WTC11 (cell line): ENCODE measurements at regions not wholly inside any gene's neighbourhood (a gene's known extent, or its start where the extent isn't known, plus 50 kb on each side); places are given as distances from the start of the nearest gene placed in this dataset.

Experiments used
- ATAC-seq: fragments of 200-7000 bp; cut with Tn5 transposase; 2 replicates; pipeline ENCODE4 v1.10.0; 2021; ENCODE audit warnings: mild to moderate bottlenecking, moderate library complexity
- CTCF ChIA-PET: fragments of 300-600 bp; sonication (Branson Sonifier 250); formaldehyde crosslinking; loops from one replicate; lab custom pipeline; 2021; ENCODE audit warnings: antibody characterized with exemption; lab: Charles Lee
- POLR2A ChIA-PET: fragments of 350-600 bp; sonication (Branson Sonifier 250); formaldehyde crosslinking; loops from one replicate; lab custom pipeline; 2021; ENCODE audit warnings: antibody characterized with exemption; lab: Charles Lee
- DNase-seq: peaks from one replicate; pipeline ENCODE4 v3.0.0; 2021; ENCODE audit warnings: low spot score
- H3K27ac Mint-ChIP-seq: 2 replicates; pipeline ENCODE4 v1.8.0; 2021; ENCODE audit warnings: mixed read lengths
- H3K27me3 Mint-ChIP-seq: 2 replicates; pipeline ENCODE4 v1.8.0; 2021; ENCODE audit warnings: low read depth, mild to moderate bottlenecking, moderate library complexity, mixed read lengths
- H3K36me3 Mint-ChIP-seq: 2 replicates; pipeline ENCODE4 v1.8.0; 2021; ENCODE audit warnings: mixed read lengths
- H3K4me1 Mint-ChIP-seq: 2 replicates; pipeline ENCODE4 v1.8.0; 2022; ENCODE audit warnings: mixed read lengths
- H3K4me3 Mint-ChIP-seq: 2 replicates; pipeline ENCODE4 v1.8.0; 2021; ENCODE audit warnings: mild to moderate bottlenecking, moderate library complexity, mixed read lengths
- H3K9me3 Mint-ChIP-seq: 2 replicates; pipeline ENCODE4 v1.8.0; 2021; ENCODE audit warnings: mixed read lengths
- CREM ChIP-seq: sonication (generic); formaldehyde crosslinking; IDR thresholded peaks from 2 replicates; pipeline ENCODE4 v1.8.1; 2022; ENCODE audit warnings: mild to moderate bottlenecking, missing genetic modification reagents, moderate library complexity
- EMX1 ChIP-seq: fragments of 250-450 bp; sonication (Bioruptor Pico); IDR thresholded peaks from 2 replicates; pipeline ENCODE4 v1.8.0; 2021; ENCODE audit warnings: mild to moderate bottlenecking
- FOXP1 ChIP-seq: sonication (generic); formaldehyde crosslinking; IDR thresholded peaks from 2 replicates; pipeline ENCODE4 v1.8.0; 2022; ENCODE audit warnings: missing genetic modification reagents, mild to moderate bottlenecking, moderate library complexity, borderline replicate concordance
- GRHL2 ChIP-seq: fragments of 250-450 bp; sonication (Bioruptor Pico); IDR thresholded peaks from 2 replicates; pipeline ENCODE4 v1.8.0; 2022; ENCODE audit warnings: mild to moderate bottlenecking, moderate library complexity; ENCODE audit not compliant: insufficient replicate concordance, severe bottlenecking
- IRF2 ChIP-seq: sonication (generic); formaldehyde crosslinking; IDR thresholded peaks from 2 replicates; pipeline ENCODE4 v1.8.0; 2022; ENCODE audit warnings: low read depth, missing genetic modification reagents, borderline replicate concordance
- MYBL2 ChIP-seq: sonication (generic); formaldehyde crosslinking; IDR thresholded peaks from 2 replicates; pipeline ENCODE4 v1.8.1; 2023; ENCODE audit warnings: mild to moderate bottlenecking, moderate library complexity, missing genetic modification reagents
- NFATC4 ChIP-seq: fragments of 250-450 bp; sonication (Bioruptor Pico); IDR thresholded peaks from 2 replicates; pipeline ENCODE4 v1.9.0; 2021; ENCODE audit warnings: mild to moderate bottlenecking
- NR3C1 ChIP-seq: sonication (generic); formaldehyde crosslinking; conservative IDR thresholded peaks from 2 replicates; pipeline ENCODE4 v1.8.1; 2023; ENCODE audit warnings: low read depth, mild to moderate bottlenecking, missing genetic modification reagents
- RELA ChIP-seq: sonication (generic); formaldehyde crosslinking; IDR thresholded peaks from 2 replicates; pipeline ENCODE4 v1.8.1; 2022; ENCODE audit warnings: missing genetic modification reagents, mild to moderate bottlenecking, borderline replicate concordance
- TCF7 ChIP-seq: sonication (generic); formaldehyde crosslinking; IDR thresholded peaks from 2 replicates; pipeline ENCODE4 v1.8.0; 2022; ENCODE audit warnings: mild to moderate bottlenecking, low read depth, missing genetic modification reagents, moderate library complexity
- ZBTB21 ChIP-seq: sonication (generic); formaldehyde crosslinking; IDR thresholded peaks from 2 replicates; pipeline ENCODE4 v1.8.1; 2023; ENCODE audit warnings: mild to moderate bottlenecking, missing genetic modification reagents, borderline replicate concordance
- ZNF121 ChIP-seq: sonication (generic); formaldehyde crosslinking; IDR thresholded peaks from 2 replicates; pipeline ENCODE4 v1.8.0; 2023; ENCODE audit warnings: missing genetic modification reagents
- ZNF263 ChIP-seq: sonication (generic); formaldehyde crosslinking; IDR thresholded peaks from 2 replicates; pipeline ENCODE4 v1.8.1; 2022; ENCODE audit warnings: low read depth, mild to moderate bottlenecking, moderate library complexity, missing genetic modification reagents
- TF ChIP-seq, protein P1 (sequence below): sonication (generic); formaldehyde crosslinking; IDR thresholded peaks from 2 replicates; pipeline ENCODE4 v1.8.1; 2022; ENCODE audit warnings: low read depth, missing genetic modification reagents, borderline replicate concordance
- TF ChIP-seq, protein P2 (sequence below): sonication (generic); formaldehyde crosslinking; IDR thresholded peaks from 2 replicates; pipeline ENCODE4 v1.8.1; 2023; ENCODE audit warnings: mild to moderate bottlenecking, missing genetic modification reagents, borderline replicate concordance
- TF ChIP-seq, protein P3 (sequence below): fragments of 250-450 bp; sonication (Bioruptor Pico); IDR thresholded peaks from 2 replicates; pipeline ENCODE4 v1.8.0; 2021; ENCODE audit warnings: mild to moderate bottlenecking
- TF ChIP-seq, protein P4 (sequence below): fragments of 250-450 bp; sonication (Bioruptor Pico); IDR thresholded peaks from 2 replicates; pipeline ENCODE4 v1.9.0; 2021; ENCODE audit warnings: moderate library complexity, mild to moderate bottlenecking, inconsistent platforms, borderline replicate concordance
- TF ChIP-seq, protein P5 (sequence below): fragments of 250-450 bp; sonication (Bioruptor Pico); conservative IDR thresholded peaks from 2 replicates; pipeline ENCODE4 v1.9.0; 2021; ENCODE audit warnings: mild to moderate bottlenecking
- TF ChIP-seq, protein P6 (sequence below): sonication (generic); formaldehyde crosslinking; IDR thresholded peaks from 2 replicates; pipeline ENCODE4 v1.8.0; 2022; ENCODE audit warnings: mild to moderate bottlenecking, missing genetic modification reagents

DNA sequence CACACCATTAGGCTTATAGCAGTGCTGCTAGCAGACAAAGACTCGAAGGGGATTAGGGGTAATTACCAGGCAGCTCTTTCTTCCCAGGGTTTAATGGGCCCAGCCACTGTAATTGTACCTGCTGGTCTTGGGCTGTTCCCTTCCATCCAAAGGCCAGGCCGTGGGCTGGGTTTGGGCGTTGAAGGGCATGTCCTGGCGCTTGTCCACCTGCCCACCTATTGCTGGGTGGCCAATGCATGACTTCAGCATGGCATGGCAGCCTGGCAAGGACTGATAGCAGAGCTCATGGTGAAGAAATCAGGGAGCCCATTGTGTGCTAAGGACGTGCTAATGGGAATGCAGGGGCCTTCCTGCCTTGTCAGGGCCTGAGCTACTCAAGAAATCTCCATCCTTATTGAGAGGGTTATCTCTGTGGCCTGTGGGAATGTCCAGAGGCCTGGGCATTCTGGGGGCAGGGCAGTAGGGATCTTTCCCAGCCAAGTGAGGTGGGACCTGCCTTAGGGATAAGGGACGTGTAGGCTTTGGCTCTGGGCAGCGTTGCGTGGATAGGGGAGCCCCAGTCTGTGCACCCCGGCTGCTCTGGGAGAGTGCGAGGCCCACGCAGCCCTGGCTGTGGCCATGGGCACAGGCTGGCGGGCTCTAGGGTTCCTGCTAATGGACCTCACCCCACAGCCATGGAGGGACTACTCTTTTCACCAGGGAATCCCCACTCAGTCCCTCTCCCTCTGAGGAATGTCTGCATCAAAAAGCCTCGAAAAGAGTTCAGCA is 116.1 kb upstream of the PITX1 start:
- H3K4me1 Mint-ChIP-seq: no peaks in the 10 kb centered on the region
- no peak for DNase-seq
- CTCF ChIA-PET: interaction anchor here (1.7 kb wide), 1 partner anchor 41 kb away, joined by 4 read pairs; no protein-coding TSS in a partner anchor
- POLR2A ChIA-PET: no interaction called here
- TF ChIP-seq NFATC4 (CRISPR knock-in tag) (no peak), FOXP1 (CRISPR knock-in tag) (no peak), CREM (no peak)
- no peak overlapping the region for H3K27ac Mint-ChIP-seq
- peaks cover 18% of the 10 kb centered on the region for H3K9me3 Mint-ChIP-seq
- peaks cover 6% of the 10 kb centered on the region for H3K36me3 Mint-ChIP-seq
- no peaks in the 10 kb centered on the region; the same call in 1 of the 2 replicates for H3K27me3 Mint-ChIP-seq
- peak; percentile 56 for ATAC-seq
- H3K4me3 Mint-ChIP-seq: no peak overlapping the region

DNA sequence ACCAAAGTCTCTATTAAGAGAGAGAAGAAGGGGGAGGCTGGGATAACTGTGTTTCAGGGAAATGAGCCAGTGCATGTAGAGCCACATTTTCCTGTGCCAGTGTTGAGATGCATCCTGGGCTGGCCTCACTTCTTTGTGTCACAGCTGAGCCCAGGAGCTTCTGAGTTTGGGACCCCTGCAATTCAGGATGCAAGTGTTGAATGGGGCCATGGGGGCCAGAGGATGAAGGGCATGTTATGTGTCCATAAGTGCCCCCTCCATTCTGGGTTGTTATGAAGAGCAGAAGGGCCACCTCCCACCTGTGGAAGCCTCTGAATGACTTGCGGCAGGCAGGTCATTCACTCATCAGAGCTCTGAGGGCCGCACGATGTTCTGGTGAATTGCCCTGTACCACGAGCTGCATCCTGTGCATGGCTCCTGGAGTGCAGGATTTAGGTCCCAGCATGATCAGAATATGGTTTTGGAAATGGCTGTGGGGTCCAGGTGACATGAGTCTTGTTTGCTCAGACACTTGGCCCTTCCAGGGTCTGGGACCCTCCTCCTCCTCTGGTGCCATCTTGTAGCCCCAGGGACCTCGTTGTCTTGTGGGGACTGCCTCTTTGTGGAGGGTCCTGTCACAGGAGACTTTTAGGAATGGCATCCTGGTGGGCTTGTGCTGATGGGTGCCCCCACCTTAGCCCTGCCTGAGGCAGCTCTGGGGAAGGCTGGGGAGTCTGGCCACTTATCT is 115.4 kb upstream of the PITX1 start:
- no peak overlapping the region for H3K27ac Mint-ChIP-seq
- H3K36me3 Mint-ChIP-seq: peaks cover 6% of the 10 kb centered on the region
- TF ChIP-seq ZNF121 (CRISPR knock-in tag): no peak
- no peak for TF ChIP-seq MYBL2 (CRISPR knock-in tag)
- TF ChIP-seq RELA (CRISPR knock-in tag): no peak
- no peak for TF ChIP-seq NR3C1
- no peak for TF ChIP-seq ZNF263
- TF ChIP-seq ZBTB21 (CRISPR knock-in tag): no peak
- no peak for TF ChIP-seq EMX1 (CRISPR knock-in tag)
- TF ChIP-seq, protein P1, sequence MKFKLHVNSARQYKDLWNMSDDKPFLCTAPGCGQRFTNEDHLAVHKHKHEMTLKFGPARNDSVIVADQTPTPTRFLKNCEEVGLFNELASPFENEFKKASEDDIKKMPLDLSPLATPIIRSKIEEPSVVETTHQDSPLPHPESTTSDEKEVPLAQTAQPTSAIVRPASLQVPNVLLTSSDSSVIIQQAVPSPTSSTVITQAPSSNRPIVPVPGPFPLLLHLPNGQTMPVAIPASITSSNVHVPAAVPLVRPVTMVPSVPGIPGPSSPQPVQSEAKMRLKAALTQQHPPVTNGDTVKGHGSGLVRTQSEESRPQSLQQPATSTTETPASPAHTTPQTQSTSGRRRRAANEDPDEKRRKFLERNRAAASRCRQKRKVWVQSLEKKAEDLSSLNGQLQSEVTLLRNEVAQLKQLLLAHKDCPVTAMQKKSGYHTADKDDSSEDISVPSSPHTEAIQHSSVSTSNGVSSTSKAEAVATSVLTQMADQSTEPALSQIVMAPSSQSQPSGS (CRISPR knock-in tag): no peak
- H3K4me1 Mint-ChIP-seq: no peaks in the 10 kb centered on the region
- no peaks in the 10 kb centered on the region; the same call in 1 of the 2 replicates for H3K27me3 Mint-ChIP-seq
- DNase-seq (no peak), ATAC-seq (no peak)
- POLR2A ChIA-PET: interaction anchor here (0.6 kb wide), 1 partner anchor 372 kb away, joined by 3 read pairs; no protein-coding TSS in a partner anchor
- H3K9me3 Mint-ChIP-seq: peaks cover 18% of the 10 kb centered on the region
- no peak overlapping the region for H3K4me3 Mint-ChIP-seq
- CTCF ChIA-PET: interaction anchor here (1.7 kb wide), 1 partner anchor 42 kb away, joined by 4 read pairs; no protein-coding TSS in a partner anchor

DNA sequence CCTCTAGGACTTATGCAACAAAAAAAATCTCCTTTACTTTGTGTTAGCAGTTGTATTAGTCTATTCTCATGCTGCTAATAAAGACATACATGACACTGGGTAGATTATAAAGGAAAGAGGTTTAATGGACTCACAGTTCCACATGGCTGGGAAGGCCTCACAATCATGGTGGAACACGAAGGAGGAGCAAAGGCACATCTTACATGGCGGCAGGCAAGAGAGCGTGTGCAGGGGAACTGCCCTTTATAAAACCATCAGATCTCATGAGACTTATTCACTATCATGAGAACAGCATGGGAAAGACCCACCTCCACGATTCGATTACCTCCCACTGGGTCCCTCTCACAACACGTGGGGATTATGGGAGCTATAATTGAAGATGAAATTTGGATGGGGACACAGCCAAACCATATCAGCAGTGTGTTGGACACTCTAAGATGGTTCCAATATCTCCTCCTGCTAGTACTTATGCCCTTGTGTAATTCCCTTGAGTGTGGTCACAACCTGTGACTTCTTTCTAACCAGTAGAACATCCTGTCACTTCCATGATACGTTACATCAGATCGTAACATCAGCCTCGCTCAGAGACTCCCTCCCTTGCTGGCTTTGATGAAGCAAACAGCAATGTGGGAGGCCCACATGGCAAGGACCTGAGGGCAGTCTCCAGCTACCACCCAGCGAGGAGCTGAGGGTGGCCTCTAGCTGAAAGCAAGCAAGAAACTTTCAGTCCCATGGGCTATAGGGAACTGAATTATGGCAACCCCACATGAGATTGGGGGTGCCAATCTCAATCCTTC is 113.5 kb upstream of the PITX1 start:
- DNase-seq: no peak
- no peak for ATAC-seq
- ChIA-PET CTCF (no interaction called here), POLR2A (no interaction called here)
- Mint-ChIP-seq H3K36me3 (peaks cover 6% of the 10 kb centered on the region), H3K4me3 (no peak overlapping the region), H3K27me3 (no peaks in the 10 kb centered on the region; the same call in 1 of the 2 replicates), H3K4me1 (no peaks in the 10 kb centered on the region), H3K27ac (no peak overlapping the region), H3K9me3 (peaks cover 25% of the 10 kb centered on the region)
- TF ChIP-seq, protein P2, sequence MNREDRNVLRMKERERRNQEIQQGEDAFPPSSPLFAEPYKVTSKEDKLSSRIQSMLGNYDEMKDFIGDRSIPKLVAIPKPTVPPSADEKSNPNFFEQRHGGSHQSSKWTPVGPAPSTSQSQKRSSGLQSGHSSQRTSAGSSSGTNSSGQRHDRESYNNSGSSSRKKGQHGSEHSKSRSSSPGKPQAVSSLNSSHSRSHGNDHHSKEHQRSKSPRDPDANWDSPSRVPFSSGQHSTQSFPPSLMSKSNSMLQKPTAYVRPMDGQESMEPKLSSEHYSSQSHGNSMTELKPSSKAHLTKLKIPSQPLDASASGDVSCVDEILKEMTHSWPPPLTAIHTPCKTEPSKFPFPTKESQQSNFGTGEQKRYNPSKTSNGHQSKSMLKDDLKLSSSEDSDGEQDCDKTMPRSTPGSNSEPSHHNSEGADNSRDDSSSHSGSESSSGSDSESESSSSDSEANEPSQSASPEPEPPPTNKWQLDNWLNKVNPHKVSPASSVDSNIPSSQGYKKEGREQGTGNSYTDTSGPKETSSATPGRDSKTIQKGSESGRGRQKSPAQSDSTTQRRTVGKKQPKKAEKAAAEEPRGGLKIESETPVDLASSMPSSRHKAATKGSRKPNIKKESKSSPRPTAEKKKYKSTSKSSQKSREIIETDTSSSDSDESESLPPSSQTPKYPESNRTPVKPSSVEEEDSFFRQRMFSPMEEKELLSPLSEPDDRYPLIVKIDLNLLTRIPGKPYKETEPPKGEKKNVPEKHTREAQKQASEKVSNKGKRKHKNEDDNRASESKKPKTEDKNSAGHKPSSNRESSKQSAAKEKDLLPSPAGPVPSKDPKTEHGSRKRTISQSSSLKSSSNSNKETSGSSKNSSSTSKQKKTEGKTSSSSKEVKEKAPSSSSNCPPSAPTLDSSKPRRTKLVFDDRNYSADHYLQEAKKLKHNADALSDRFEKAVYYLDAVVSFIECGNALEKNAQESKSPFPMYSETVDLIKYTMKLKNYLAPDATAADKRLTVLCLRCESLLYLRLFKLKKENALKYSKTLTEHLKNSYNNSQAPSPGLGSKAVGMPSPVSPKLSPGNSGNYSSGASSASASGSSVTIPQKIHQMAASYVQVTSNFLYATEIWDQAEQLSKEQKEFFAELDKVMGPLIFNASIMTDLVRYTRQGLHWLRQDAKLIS (CRISPR knock-in tag): no peak
- TF ChIP-seq IRF2 (CRISPR knock-in tag) (no peak), NFATC4 (CRISPR knock-in tag) (no peak), TCF7 (no peak), GRHL2 (CRISPR knock-in tag) (no peak)
- TF ChIP-seq, protein P3, sequence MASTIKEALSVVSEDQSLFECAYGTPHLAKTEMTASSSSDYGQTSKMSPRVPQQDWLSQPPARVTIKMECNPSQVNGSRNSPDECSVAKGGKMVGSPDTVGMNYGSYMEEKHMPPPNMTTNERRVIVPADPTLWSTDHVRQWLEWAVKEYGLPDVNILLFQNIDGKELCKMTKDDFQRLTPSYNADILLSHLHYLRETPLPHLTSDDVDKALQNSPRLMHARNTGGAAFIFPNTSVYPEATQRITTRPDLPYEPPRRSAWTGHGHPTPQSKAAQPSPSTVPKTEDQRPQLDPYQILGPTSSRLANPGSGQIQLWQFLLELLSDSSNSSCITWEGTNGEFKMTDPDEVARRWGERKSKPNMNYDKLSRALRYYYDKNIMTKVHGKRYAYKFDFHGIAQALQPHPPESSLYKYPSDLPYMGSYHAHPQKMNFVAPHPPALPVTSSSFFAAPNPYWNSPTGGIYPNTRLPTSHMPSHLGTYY: no peak
- TF ChIP-seq, protein P4, sequence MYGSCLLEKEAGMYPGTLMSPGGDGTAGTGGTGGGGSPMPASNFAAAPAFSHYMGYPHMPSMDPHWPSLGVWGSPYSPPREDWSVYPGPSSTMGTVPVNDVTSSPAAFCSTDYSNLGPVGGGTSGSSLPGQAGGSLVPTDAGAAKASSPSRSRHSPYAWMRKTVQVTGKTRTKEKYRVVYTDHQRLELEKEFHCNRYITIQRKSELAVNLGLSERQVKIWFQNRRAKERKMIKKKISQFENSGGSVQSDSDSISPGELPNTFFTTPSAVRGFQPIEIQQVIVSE (CRISPR knock-in tag): no peak
- TF ChIP-seq, protein P5, sequence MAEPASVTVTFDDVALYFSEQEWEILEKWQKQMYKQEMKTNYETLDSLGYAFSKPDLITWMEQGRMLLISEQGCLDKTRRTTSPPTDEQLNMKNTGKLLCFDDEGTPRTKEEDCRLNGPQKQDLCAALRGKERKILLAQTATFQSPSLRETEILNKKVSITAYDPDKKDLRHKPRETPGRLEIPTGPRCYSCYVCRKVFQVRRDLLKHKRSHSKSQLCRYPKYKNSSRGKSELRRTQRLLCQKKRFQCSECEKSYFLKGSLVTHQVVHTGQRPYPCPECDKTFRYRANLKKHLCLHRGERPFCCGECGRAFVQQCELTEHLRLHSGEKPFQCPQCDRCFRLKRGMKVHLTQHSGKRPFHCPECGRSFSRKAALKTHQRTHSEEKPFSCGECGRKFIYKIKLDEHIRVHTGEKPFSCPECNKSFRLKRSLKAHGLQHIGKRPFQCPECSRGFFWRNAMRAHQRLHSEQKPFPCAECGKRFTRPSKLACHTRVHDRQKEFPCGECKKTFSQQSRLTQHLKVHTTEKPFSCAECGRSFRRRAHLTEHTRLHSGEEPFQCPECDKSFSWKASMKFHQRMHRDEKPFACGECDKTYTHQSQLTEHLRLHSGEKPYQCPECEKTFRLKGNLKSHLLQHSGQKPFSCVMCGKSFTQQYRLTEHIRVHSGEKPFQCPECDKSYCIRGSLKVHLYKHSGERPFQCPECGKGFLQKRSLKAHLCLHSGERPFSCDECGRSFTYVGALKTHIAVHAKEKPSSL (CRISPR knock-in tag): no peak
- TF ChIP-seq, protein P6, sequence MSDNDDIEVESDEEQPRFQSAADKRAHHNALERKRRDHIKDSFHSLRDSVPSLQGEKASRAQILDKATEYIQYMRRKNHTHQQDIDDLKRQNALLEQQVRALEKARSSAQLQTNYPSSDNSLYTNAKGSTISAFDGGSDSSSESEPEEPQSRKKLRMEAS (CRISPR knock-in tag): no peak
